Astrocyte of the cerebellum (primary cell): ENCODE measurements at regions not wholly inside any gene's neighbourhood (a gene's known extent, or its start where the extent isn't known, plus 50 kb on each side); places are given as distances from the start of the nearest gene placed in this dataset.

Source experiments
- DNase-seq: peaks from one replicate; pipeline ENCODE4 v3.0.0-alpha.2; 2011; ENCODE audit warnings: low read depth
- H3K4me3 ChIP-seq: 2 replicates; pipeline ENCODE4 v1.5.1; 2011; ENCODE audit warnings: mild to moderate bottlenecking, low read depth, low read length, moderate library complexity
- in situ Hi-C: cut with HindIII; loops from 2 replicates; pipeline ENCODE4 v1.10.0; 2017; ENCODE audit warnings: low sequenced_read_pairs
- TF ChIP-seq, protein P1 (sequence below): IDR thresholded peaks from 2 replicates; pipeline ENCODE4 v1.5.1; 2012; ENCODE audit warnings: low read length, low read depth, moderate library complexity, mild to moderate bottlenecking; ENCODE audit errors: missing control alignments

DNA sequence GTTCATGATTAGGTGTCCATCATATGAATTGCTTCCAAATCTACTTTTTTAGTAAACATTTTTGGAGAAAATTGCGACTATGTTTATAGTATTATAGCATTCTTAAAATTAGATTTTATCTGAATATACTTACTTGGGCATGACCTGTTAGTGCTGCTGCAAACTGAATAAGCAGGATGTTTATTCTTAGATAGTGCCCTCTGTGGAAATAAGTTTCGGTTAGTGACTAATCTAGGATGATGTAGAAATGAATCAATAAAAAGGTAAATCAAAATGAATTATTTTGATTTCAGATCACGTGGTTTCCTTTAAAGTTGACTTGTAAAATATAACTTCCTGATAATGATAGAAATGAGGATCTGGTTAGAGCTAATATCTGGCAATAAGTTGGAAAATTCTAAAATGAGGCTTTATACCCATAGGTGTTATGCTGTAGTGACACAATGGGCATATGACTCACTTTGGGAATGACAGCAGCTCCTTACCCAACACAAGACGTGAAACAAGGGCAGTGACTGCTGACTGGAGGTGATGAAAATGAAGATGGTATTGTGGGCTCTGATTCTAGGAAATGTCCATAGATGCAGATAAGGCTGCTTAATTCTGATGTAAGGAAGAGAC, 165.8 kb upstream of the TCF4 start:
- H3K4me3 ChIP-seq, result no peak overlapping the region
- in situ Hi-C loops, result no loop called here
- TF ChIP-seq, protein P1, sequence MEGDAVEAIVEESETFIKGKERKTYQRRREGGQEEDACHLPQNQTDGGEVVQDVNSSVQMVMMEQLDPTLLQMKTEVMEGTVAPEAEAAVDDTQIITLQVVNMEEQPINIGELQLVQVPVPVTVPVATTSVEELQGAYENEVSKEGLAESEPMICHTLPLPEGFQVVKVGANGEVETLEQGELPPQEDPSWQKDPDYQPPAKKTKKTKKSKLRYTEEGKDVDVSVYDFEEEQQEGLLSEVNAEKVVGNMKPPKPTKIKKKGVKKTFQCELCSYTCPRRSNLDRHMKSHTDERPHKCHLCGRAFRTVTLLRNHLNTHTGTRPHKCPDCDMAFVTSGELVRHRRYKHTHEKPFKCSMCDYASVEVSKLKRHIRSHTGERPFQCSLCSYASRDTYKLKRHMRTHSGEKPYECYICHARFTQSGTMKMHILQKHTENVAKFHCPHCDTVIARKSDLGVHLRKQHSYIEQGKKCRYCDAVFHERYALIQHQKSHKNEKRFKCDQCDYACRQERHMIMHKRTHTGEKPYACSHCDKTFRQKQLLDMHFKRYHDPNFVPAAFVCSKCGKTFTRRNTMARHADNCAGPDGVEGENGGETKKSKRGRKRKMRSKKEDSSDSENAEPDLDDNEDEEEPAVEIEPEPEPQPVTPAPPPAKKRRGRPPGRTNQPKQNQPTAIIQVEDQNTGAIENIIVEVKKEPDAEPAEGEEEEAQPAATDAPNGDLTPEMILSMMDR, result no peak
- no peak for DNase-seq

DNA sequence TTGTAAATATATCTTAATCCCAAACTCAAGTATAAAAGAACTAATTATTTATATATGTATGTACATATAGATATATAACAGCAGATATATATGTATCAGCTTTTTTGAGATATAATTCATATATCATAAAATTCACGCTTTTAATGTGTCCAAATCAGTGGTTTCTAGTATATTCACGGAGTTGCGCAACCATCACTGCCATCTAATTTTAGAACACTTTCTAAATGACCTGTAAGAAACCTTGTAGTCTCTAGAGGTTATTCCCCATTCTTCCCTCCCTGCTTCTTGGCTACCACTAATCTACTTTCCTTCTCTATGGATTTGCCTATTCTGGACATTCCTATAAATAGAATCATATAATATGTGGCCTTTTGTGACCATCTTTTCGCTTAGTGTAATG, 163.5 kb upstream of the TCF4 start:
- H3K4me3 ChIP-seq, result no peak overlapping the region
- DNase-seq, result no peak
- TF ChIP-seq, protein P1, result no peak
- in situ Hi-C loops, result no loop called here

DNA sequence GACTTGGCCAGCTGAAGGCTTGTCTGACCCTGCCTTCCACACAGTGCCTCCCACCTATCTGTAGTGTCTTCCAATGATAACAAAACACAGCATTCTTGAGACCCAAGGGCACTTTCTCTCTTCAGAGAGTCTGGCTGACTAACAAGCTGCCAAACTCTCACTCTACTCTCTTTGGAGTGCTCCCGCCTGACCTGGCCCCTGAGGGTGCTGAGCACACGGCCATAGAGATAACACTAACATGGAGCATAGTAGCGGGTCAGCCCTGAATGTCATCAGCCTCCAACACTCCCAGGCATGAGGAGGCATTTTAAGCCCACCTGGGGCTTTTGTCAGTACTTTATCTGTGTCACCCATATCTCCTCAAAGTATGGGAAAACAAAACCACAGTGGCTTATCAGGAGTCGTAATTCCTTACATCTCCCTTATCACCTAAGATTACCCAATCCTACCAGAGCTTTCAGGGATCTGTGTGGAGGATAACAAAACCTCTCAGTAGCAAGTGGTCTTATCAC, 160.3 kb upstream of the TCF4 start:
- in situ Hi-C loops, result no loop called here
- TF ChIP-seq, protein P1, result no peak

DNA sequence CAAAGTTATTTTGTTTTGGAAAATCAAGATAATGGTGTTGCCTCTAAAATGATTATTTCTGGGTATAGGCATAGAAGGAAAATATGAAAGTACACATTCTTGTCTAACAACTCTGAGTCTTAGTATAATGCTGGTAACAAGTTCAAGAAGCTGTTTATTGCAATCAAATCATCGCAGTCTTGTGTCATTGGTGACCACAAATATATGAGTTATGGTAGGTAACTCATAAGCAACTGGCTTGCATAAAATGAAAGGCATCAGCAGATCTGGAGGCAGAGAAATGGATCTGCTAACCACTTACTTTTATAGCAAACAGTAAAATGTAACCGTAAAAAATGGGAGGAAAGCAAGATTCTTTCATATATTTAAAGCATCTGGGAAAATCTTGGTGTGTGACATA, 156.2 kb upstream of the TCF4 start:
- TF ChIP-seq, protein P1, result no peak
- no peak for DNase-seq
- H3K4me3 ChIP-seq, result no peak overlapping the region
- in situ Hi-C loops, result no loop called here

More for the DNA sequence above, 160.3 kb upstream of the TCF4 start:
- no peak for DNase-seq
- no peak overlapping the region for H3K4me3 ChIP-seq

DNA sequence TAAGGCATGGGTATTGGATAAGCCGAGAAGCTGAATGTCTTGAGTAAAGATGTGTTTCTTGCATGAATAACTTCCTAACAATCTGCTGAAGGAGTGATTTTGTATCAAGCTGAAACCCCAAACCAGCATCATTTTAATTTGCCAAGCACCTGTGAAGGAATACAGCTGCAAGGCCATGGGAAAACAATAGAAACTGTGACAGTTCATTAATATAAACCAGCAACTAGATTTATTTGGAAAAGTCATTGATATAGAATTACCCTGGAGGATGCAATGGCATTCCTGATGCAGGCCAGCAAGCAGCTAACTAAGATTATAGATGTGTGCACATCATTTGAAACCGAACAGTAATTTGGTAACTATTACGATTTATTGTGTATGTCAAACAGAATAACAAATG, 155.7 kb upstream of the TCF4 start:
- TF ChIP-seq, protein P1, result no peak
- in situ Hi-C loops, result no loop called here
- DNase-seq, result no peak
- no peak overlapping the region for H3K4me3 ChIP-seq

DNA sequence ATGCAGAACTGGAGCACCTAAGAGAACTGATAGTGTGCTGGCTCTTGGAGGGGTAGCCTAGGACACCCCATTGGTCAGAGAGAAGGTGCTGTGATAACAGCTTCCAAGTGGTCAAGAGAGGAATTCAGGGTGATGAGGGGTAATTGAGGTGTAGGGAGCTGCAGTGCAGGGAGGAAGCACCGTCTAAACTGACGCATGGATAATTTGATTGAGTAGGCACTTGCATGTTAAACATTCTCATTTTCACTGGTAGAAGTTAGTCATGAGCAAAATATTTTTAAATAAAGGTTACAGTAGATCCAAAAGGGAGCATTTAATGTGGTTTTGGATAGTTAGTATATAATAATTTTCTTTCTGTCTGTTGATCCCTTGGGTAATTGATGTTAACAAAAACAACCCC, 155.1 kb upstream of the TCF4 start:
- H3K4me3 ChIP-seq, result no peak overlapping the region
- no peak for DNase-seq
- TF ChIP-seq, protein P1, result no peak
- in situ Hi-C loops, result no loop called here

DNA sequence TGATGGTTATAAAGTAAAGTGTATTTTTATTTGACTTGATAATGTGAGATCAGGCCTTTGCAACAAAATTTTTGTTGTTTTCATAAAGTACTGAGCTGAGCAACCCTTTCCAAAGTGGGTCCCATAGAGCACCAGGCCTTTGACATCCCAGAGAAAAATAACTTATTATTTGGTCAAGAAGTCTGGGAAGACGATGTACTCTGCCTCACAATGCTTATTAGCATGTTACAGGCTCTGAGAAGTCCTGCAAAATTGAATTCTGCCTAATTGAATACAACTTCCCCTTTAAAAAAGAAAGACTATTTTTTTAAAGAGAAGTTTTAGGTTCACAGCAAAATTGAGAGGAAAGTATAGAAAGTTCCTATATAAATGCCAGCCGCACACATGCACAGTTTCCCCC, 151.5 kb upstream of the TCF4 start:
- DNase-seq, result no peak
- H3K4me3 ChIP-seq, result no peak overlapping the region
- TF ChIP-seq, protein P1, result no peak
- in situ Hi-C loops, result no loop called here
